HFFc6 (cell line): ENCODE measurements at regions not wholly inside any gene's neighbourhood (a gene's known extent, or its start where the extent isn't known, plus 50 kb on each side); places are given as distances from the start of the nearest gene placed in this dataset.

Experiments used
- DNase-seq: peaks from one replicate; pipeline ENCODE4 v3.0.0-alpha.2; 2018
- H3K27ac Mint-ChIP-seq: 2 replicates; pipeline ENCODE4 v1.8.0; 2020; ENCODE audit warnings: mild to moderate bottlenecking, mixed read lengths
- H3K27me3 Mint-ChIP-seq: 2 replicates; pipeline ENCODE4 v1.8.0; 2021; ENCODE audit warnings: mild to moderate bottlenecking, moderate library complexity, mixed read lengths; ENCODE audit not compliant: insufficient read depth
- H3K36me3 Mint-ChIP-seq: 2 replicates; pipeline ENCODE4 v1.8.0; 2021; ENCODE audit warnings: low read depth, mixed read lengths
- H3K4me1 Mint-ChIP-seq: 2 replicates; pipeline ENCODE4 v1.8.0; 2020; ENCODE audit warnings: low read depth, mixed read lengths
- H3K4me3 Mint-ChIP-seq: 2 replicates; pipeline ENCODE4 v1.8.0; 2020; ENCODE audit warnings: mild to moderate bottlenecking, moderate library complexity, mixed read lengths
- H3K9me3 Mint-ChIP-seq: 2 replicates; pipeline ENCODE4 v1.8.0; 2020; ENCODE audit warnings: mild to moderate bottlenecking, mixed read lengths
- TF ChIP-seq, protein P1 (sequence below): fragments of 200-600 bp; sonication (generic); IDR thresholded peaks from 2 replicates; pipeline ENCODE4 v1.5.0; 2021; ENCODE audit warnings: antibody characterized with exemption, mild to moderate bottlenecking

DNA sequence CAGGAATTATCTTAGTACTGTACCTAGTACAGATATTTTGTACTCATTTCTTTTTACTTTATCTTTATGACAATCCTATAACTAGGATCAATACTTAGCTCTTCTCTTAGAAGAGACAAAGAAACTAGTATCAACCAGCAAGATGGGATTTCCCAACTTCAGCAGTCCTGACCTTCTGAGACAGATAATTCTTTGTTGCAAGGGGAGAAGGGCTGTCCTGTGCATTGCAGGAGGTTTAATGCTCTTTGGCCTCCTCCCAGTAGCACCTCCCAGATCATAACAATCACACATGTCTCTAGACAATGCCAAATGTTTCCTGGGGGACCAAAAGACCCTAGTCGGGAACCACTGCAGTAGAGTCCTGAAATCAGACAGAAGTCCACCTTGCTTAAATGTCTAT, 424.3 kb upstream of the DMAC1 start:
- Mint-ChIP-seq H3K4me1 (no peaks in the 10 kb centered on the region), H3K27ac (no peak overlapping the region), H3K9me3 (peaks cover 54% of the 10 kb centered on the region), H3K27me3 (no peaks in the 10 kb centered on the region), H3K36me3 (no peaks in the 10 kb centered on the region; the same call in 1 of the 2 replicates), H3K4me3 (no peak overlapping the region)
- TF ChIP-seq, protein P1, sequence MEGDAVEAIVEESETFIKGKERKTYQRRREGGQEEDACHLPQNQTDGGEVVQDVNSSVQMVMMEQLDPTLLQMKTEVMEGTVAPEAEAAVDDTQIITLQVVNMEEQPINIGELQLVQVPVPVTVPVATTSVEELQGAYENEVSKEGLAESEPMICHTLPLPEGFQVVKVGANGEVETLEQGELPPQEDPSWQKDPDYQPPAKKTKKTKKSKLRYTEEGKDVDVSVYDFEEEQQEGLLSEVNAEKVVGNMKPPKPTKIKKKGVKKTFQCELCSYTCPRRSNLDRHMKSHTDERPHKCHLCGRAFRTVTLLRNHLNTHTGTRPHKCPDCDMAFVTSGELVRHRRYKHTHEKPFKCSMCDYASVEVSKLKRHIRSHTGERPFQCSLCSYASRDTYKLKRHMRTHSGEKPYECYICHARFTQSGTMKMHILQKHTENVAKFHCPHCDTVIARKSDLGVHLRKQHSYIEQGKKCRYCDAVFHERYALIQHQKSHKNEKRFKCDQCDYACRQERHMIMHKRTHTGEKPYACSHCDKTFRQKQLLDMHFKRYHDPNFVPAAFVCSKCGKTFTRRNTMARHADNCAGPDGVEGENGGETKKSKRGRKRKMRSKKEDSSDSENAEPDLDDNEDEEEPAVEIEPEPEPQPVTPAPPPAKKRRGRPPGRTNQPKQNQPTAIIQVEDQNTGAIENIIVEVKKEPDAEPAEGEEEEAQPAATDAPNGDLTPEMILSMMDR: no peak
- DNase-seq: no peak

DNA sequence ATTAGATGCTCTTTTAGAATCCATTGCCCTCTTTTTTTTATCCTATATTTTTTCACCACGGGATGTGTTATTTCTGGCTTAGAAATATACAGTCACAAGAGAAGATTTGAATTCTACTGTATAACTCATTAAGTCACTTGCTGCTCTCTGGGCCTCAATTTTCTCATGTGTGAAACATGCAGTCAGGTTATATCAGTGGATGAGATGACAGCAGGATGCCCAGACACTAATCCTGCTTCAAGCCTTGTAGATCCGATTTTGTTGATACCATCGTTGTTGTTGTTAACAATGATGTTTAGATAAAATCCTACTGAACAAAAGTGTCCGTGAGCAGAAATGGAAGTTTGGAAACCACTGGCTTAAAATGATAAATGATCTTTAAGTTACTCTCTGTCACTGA, 421.9 kb upstream of the DMAC1 start:
- Mint-ChIP-seq H3K36me3 (no peaks in the 10 kb centered on the region; the same call in 1 of the 2 replicates), H3K9me3 (peaks cover 54% of the 10 kb centered on the region), H3K27me3 (no peaks in the 10 kb centered on the region), H3K27ac (no peak overlapping the region), H3K4me3 (no peak overlapping the region), H3K4me1 (no peaks in the 10 kb centered on the region)
- DNase-seq: no peak
- TF ChIP-seq, protein P1: no peak

DNA sequence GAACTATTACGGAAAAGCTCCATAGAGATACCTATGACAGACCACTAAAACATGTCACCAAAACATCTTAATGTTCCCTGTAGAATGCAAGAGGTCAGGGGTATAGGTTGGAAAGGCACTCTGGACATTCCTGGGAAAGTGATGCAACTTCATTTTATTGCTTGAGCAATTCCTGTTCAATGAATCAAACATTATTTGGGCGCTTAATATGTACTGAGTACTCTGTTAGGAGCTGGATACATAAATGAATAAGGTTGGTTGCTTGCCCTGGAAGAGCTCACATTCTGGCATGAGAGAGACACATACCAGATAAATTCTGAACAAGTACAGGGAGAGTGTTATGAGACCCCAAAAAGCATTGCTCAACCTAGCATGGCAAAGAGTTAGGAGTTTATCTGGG, 408.9 kb upstream of the DMAC1 start:
- TF ChIP-seq, protein P1: no peak
- H3K4me1 Mint-ChIP-seq: no peaks in the 10 kb centered on the region
- no peaks in the 10 kb centered on the region for H3K27me3 Mint-ChIP-seq
- no peaks in the 10 kb centered on the region for H3K36me3 Mint-ChIP-seq
- H3K4me3 Mint-ChIP-seq: no peak overlapping the region
- DNase-seq: no peak
- no peak overlapping the region for H3K27ac Mint-ChIP-seq
- peaks cover 28% of the 10 kb centered on the region for H3K9me3 Mint-ChIP-seq

DNA sequence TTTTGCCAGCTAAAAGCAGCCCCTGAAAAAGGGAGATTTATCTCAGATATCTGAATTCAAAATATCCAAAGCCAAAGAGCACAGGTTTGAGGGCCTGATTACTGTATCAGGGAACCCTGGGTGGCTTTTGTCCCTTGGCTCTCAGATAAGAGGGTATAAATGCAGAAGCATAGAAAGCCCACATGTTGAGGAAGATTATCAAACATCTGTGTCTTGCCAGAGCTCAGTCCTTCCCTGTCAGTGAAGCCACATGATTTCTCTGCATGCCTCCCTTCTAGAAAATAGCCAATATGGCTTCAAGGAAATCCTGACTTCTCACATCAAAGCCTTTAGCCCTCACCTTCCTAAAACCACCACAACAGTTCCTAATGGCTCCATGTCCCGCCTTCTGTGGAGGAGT, 408.0 kb upstream of the DMAC1 start:
- no peak overlapping the region for H3K4me3 Mint-ChIP-seq
- peaks cover 25% of the 10 kb centered on the region for H3K9me3 Mint-ChIP-seq
- H3K36me3 Mint-ChIP-seq: no peaks in the 10 kb centered on the region
- TF ChIP-seq, protein P1: no peak
- H3K27me3 Mint-ChIP-seq: no peaks in the 10 kb centered on the region
- H3K4me1 Mint-ChIP-seq: no peaks in the 10 kb centered on the region
- DNase-seq: no peak
- H3K27ac Mint-ChIP-seq: no peak overlapping the region

DNA sequence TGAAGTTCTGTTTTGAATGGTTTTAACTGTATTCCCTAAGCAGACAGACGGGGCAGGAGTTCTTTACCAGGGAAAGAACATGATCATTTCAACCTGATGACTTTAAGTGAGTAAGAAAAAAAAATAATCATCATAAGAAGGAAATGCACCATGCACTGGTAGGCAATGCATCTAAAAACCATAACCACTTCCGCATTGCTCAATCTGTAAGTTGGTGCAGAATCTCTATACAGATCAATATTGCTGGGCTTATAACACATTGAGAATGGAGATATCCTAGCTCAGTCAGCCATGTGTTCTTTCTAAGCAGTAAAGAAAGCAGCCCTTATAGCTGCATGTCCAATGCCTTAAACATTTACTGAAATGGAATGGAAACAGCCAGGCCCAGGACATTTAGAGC, 407.1 kb upstream of the DMAC1 start:
- no peaks in the 10 kb centered on the region for H3K4me1 Mint-ChIP-seq
- H3K4me3 Mint-ChIP-seq: no peak overlapping the region

More for the DNA sequence above, 407.1 kb upstream of the DMAC1 start:
- Mint-ChIP-seq H3K36me3 (no peaks in the 10 kb centered on the region), H3K9me3 (peaks cover 26% of the 10 kb centered on the region), H3K27me3 (no peaks in the 10 kb centered on the region), H3K27ac (no peak overlapping the region)
- DNase-seq: no peak
- TF ChIP-seq, protein P1: no peak
